SK-N-SH (cell line): ENCODE measurements at regions not wholly inside any gene's neighbourhood (a gene's known extent, or its start where the extent isn't known, plus 50 kb on each side); places are given as distances from the start of the nearest gene placed in this dataset.
A peak's percentile ranks its signal among the peaks of the same experiment; 100 is the strongest.

ENCODE experiments used
- CTCF ChIA-PET: fragments of 300-600, 350-600 bp; formaldehyde crosslinking; extraction: SDS; loops from one replicate; lab custom pipeline; 2021; lab: Yijun Ruan, JAX
- POLR2A ChIA-PET: fragments of 350-600 bp; sonication (Branson Sonifier 250); formaldehyde crosslinking; extraction: SDS; loops from one replicate; lab custom pipeline; 2020; ENCODE audit warnings: antibody characterized with exemption, inconsistent platforms; lab: Yijun Ruan, JAX
- DNase-seq: peaks from one replicate; pipeline ENCODE4 v3.0.0; 2012
- H2AFZ ChIP-seq: fragments of 200-600 bp; sonication (generic); 2 replicates; pipeline ENCODE4 v1.8.1; 2016; ENCODE audit warnings: antibody characterized with exemption, mild to moderate bottlenecking, low read depth
- H3F3A ChIP-seq: fragments of 200-600 bp; sonication (generic); replicated peaks from 2 replicates; pipeline ENCODE3; 2016; ENCODE audit warnings: antibody characterized with exemption, mild to moderate bottlenecking; ENCODE audit not compliant: insufficient read depth
- H3K27ac ChIP-seq, 2 experiments: fragments of 200-500 bp in 1 of 2; fragments of 200-600 bp in 1 of 2; sonication (Bioruptor generic) in 1 of 2; sonication (generic), shearing (Covaris generic) in 1 of 2; 2 replicates each; pipeline versions ENCODE4 v1.5.1 to v1.6.1; 2014 to 2016; ENCODE audit warnings: low read depth in 2 of 2, inconsistent platforms in 1 of 2, low read length in 1 of 2, mild to moderate bottlenecking in 1 of 2, mixed read lengths in 1 of 2
- H3K27me3 ChIP-seq: fragments of 200-600 bp; sonication (generic), shearing (Covaris generic); 2 replicates; pipeline ENCODE4 v1.6.1; 2016; ENCODE audit warnings: mixed run types; ENCODE audit not compliant: insufficient read depth
- H3K36me3 ChIP-seq, 2 experiments: fragments of 200-500 bp in 1 of 2; fragments of 200-600 bp in 1 of 2; sonication (Bioruptor generic) in 1 of 2; sonication (generic) in 1 of 2; replicated peaks in 1 of 2; 2 replicates each; pipeline versions ENCODE3 to v1.5.1; 2014 to 2016; ENCODE audit warnings: low read length in 1 of 2, mild to moderate bottlenecking in 1 of 2; ENCODE audit not compliant: insufficient read depth in 2 of 2, control insufficient read depth in 1 of 2
- H3K4me1 ChIP-seq, 2 experiments: fragments of 200-500 bp in 1 of 2; fragments of 200-600 bp in 1 of 2; sonication (Bioruptor generic) in 1 of 2; sonication (generic), shearing (Covaris generic) in 1 of 2; 2 replicates each; pipeline versions ENCODE4 v1.5.1 to v1.6.1; 2014 to 2016; ENCODE audit warnings: low read depth in 1 of 2, low read length in 1 of 2, mixed run types in 1 of 2; ENCODE audit not compliant: insufficient read depth in 2 of 2, control insufficient read depth in 1 of 2
- H3K4me2 ChIP-seq: fragments of 200-600 bp; sonication (generic), shearing (Covaris generic); 2 replicates; pipeline ENCODE4 v1.6.1; 2017; ENCODE audit warnings: mixed run types
- H3K4me3 ChIP-seq, 2 experiments: fragments of 200-500 bp in 1 of 2; fragments of 200-600 bp in 1 of 2; sonication (Bioruptor generic) in 1 of 2; sonication (generic), shearing (Covaris generic) in 1 of 2; 2 replicates each; pipeline versions ENCODE4 v1.5.1 to v1.8.1; 2014 to 2016; ENCODE audit warnings: low read depth in 2 of 2, inconsistent platforms in 1 of 2, low read length in 1 of 2, mild to moderate bottlenecking in 1 of 2, mixed read lengths in 1 of 2, moderate library complexity in 1 of 2
- H3K79me2 ChIP-seq: fragments of 200-600 bp; sonication (generic); 2 replicates; pipeline ENCODE4 v1.8.1; 2017; ENCODE audit warnings: mild to moderate bottlenecking; ENCODE audit not compliant: insufficient read depth
- H3K9ac ChIP-seq: fragments of 200-600 bp; sonication (generic); 2 replicates; pipeline ENCODE4 v1.6.1; 2017; ENCODE audit warnings: mixed run types
- H3K9me2 ChIP-seq: fragments of 200-600 bp; sonication (generic); 2 replicates; pipeline ENCODE4 v1.6.1; 2017; ENCODE audit warnings: mixed run types
- H3K9me3 ChIP-seq: fragments of 200-600 bp; sonication (generic); 2 replicates; pipeline ENCODE4 v1.6.1; 2017; ENCODE audit warnings: mixed run types, mild to moderate bottlenecking, moderate library complexity
- H4K20me1 ChIP-seq: fragments of 200-600 bp; sonication (generic); 2 replicates; pipeline ENCODE4 v1.6.1; 2017; ENCODE audit warnings: mild to moderate bottlenecking, mixed run types; ENCODE audit not compliant: insufficient read depth
- CHD2 ChIP-seq: fragments of 150-350 bp; IDR thresholded peaks from 2 replicates; pipeline ENCODE4 v1.6.1; 2018; ENCODE audit warnings: low read length; ENCODE audit not compliant: partially characterized antibody
- CTCF ChIP-seq: fragments of 200-600 bp; sonication (generic); IDR thresholded peaks from 2 replicates; pipeline ENCODE4 v1.6.1; 2017; ENCODE audit warnings: antibody characterized with exemption, mild to moderate bottlenecking, moderate library complexity
- ELF1 ChIP-seq: IDR thresholded peaks from 2 replicates; pipeline ENCODE4 v1.4.0; 2012
- EP300 ChIP-seq, 2 experiments: IDR thresholded peaks; 2 replicates each; pipeline versions ENCODE4 v1.4.0 to v1.6.1; 2012; ENCODE audit warnings: borderline replicate concordance in 1 of 2, low read depth in 1 of 2, low read length in 1 of 2
- FOSL2 ChIP-seq: IDR thresholded peaks from 2 replicates; pipeline ENCODE4 v1.4.0; 2012; ENCODE audit warnings: low read depth, mild to moderate bottlenecking, moderate library complexity, borderline replicate concordance
- FOXJ3 ChIP-seq: sonication (generic); formaldehyde crosslinking; IDR thresholded peaks from 2 replicates; pipeline ENCODE4 v1.5.1; 2020; ENCODE audit warnings: mild to moderate bottlenecking, missing genetic modification reagents
- FOXM1 ChIP-seq: IDR thresholded peaks from 2 replicates; pipeline ENCODE4 v1.4.0; 2012; ENCODE audit warnings: low read depth, mild to moderate bottlenecking
- GABPA ChIP-seq: IDR thresholded peaks from 2 replicates; pipeline ENCODE4 v1.4.0; 2012; ENCODE audit warnings: low read depth, mild to moderate bottlenecking
- GATA2 ChIP-seq: sonication (generic); formaldehyde crosslinking; IDR thresholded peaks from 2 replicates; pipeline ENCODE4 v1.5.0; 2020; ENCODE audit warnings: mild to moderate bottlenecking, missing genetic modification reagents
- JUND ChIP-seq: IDR thresholded peaks from 2 replicates; pipeline ENCODE4 v1.4.0; 2012
- MEF2A ChIP-seq: IDR thresholded peaks from 2 replicates; pipeline ENCODE4 v1.4.0; 2012; ENCODE audit warnings: low read depth, borderline replicate concordance
- MXI1 ChIP-seq: IDR thresholded peaks from 2 replicates; pipeline ENCODE4 v1.6.1; 2012; ENCODE audit warnings: mild to moderate bottlenecking, low read depth, low read length, improper control_type of control experiment
- RAD21 ChIP-seq: IDR thresholded peaks from 2 replicates; pipeline ENCODE4 v1.6.1; 2012; ENCODE audit warnings: mild to moderate bottlenecking, low read length
- RCOR1 ChIP-seq: fragments of 150-350 bp; IDR thresholded peaks from 2 replicates; pipeline ENCODE4 v1.6.1; 2017; ENCODE audit warnings: antibody characterized with exemption, low read length
- TCF12 ChIP-seq: IDR thresholded peaks from 2 replicates; pipeline ENCODE4 v1.4.0; 2012
- ZBTB33 ChIP-seq: IDR thresholded peaks from 2 replicates; pipeline ENCODE4 v1.4.0; 2012; ENCODE audit warnings: low read depth, borderline replicate concordance
- WGBS: methylation state at CpG from one replicate; pipeline ENCODE4 v1.1.6; 2017; ENCODE audit warnings: low lambda C conversion rate; 5-methylcytosine and 5-hydroxymethylcytosine counted together
- TF ChIP-seq, protein P1 (sequence below): IDR thresholded peaks from 2 replicates; pipeline ENCODE4; 2012
- TF ChIP-seq, protein P2 (sequence below): IDR thresholded peaks from 2 replicates; pipeline ENCODE4 v1.6.1; 2012; ENCODE audit warnings: mild to moderate bottlenecking, low read depth, low read length, moderate library complexity
- TF ChIP-seq, protein P3 (sequence below): fragments of 150-350 bp; IDR thresholded peaks from 2 replicates; pipeline ENCODE4 v1.6.1; 2017; ENCODE audit warnings: antibody characterized with exemption, low read length, low read depth, borderline replicate concordance
- TF ChIP-seq, protein P4 (sequence below): IDR thresholded peaks from 2 replicates; pipeline ENCODE4 v1.4.0; 2012; ENCODE audit warnings: low read depth
- TF ChIP-seq, protein P5 (sequence below): fragments of 150-350 bp; IDR thresholded peaks from 2 replicates; pipeline ENCODE4 v1.6.1; 2016; ENCODE audit warnings: mild to moderate bottlenecking, low read depth, low read length

DNA sequence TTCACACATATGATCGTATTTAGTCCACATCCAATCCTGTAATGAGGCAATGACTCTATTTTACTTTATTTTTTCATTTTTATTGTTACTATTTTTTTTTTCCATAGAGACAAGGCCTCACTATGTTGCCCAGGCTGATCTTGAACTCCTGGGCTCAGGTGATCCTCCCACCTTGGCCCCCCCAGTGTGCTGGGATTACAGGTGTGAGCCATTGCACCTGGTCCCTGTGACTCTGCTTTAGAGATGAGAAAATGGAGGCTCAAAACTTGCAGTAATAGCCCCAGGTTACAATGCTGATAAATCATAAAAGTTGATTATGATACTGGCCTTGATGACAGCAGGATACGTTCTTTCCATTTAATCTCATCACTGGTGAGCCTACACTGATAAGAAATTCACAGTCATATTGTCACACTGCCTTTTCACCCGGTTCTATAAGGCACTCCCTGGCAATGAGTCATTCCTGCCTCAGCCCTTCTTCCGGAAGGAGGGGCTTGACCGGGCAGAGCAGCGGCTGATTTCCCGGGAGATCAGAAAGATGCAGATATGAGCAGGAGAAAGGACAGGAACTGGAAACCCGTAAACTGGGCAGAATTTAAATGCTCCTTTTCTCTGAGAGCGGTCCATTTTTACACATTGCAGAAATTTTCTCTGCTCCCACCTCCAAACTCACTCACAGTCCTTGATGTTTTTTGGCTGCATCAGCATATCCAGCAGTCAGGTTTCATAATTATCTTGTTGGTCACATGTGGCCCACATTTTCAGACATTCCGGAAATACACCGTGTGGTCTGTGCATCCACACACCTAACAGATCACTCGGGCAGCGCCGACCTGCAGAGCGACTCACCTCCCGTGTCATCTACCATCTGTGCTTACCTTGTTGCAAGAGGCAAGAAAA is 616.4 kb downstream of the EFNB2 start:
- TF ChIP-seq, protein P1, sequence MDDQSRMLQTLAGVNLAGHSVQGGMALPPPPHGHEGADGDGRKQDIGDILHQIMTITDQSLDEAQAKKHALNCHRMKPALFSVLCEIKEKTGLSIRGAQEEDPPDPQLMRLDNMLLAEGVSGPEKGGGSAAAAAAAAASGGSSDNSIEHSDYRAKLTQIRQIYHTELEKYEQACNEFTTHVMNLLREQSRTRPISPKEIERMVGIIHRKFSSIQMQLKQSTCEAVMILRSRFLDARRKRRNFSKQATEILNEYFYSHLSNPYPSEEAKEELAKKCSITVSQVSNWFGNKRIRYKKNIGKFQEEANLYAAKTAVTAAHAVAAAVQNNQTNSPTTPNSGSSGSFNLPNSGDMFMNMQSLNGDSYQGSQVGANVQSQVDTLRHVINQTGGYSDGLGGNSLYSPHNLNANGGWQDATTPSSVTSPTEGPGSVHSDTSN, result no peak
- TF ChIP-seq ZBTB33, result no peak
- TF ChIP-seq JUND, result peak; percentile 77
- peak in 1 of 2 experiments; percentile 65; a peak in 2 of 4 replicates for TF ChIP-seq EP300 (IDR thresholded peaks at IDR 0.05; ENCODE audit: borderline replicate concordance in 1 of 2, low read depth in 1 of 2, low read length in 1 of 2)
- TF ChIP-seq CHD2, result peak; percentile 42
- TF ChIP-seq, protein P2, sequence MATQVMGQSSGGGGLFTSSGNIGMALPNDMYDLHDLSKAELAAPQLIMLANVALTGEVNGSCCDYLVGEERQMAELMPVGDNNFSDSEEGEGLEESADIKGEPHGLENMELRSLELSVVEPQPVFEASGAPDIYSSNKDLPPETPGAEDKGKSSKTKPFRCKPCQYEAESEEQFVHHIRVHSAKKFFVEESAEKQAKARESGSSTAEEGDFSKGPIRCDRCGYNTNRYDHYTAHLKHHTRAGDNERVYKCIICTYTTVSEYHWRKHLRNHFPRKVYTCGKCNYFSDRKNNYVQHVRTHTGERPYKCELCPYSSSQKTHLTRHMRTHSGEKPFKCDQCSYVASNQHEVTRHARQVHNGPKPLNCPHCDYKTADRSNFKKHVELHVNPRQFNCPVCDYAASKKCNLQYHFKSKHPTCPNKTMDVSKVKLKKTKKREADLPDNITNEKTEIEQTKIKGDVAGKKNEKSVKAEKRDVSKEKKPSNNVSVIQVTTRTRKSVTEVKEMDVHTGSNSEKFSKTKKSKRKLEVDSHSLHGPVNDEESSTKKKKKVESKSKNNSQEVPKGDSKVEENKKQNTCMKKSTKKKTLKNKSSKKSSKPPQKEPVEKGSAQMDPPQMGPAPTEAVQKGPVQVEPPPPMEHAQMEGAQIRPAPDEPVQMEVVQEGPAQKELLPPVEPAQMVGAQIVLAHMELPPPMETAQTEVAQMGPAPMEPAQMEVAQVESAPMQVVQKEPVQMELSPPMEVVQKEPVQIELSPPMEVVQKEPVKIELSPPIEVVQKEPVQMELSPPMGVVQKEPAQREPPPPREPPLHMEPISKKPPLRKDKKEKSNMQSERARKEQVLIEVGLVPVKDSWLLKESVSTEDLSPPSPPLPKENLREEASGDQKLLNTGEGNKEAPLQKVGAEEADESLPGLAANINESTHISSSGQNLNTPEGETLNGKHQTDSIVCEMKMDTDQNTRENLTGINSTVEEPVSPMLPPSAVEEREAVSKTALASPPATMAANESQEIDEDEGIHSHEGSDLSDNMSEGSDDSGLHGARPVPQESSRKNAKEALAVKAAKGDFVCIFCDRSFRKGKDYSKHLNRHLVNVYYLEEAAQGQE, result no peak
- TF ChIP-seq ELF1, result peak; percentile 63
- no peak for TF ChIP-seq FOXM1
- peak; percentile 79 for TF ChIP-seq FOXJ3 (CRISPR knock-in tag)
- no peak for TF ChIP-seq CTCF
- peak; percentile 80; the same call in 1 of the 2 replicates for TF ChIP-seq RCOR1
- TF ChIP-seq, protein P3, sequence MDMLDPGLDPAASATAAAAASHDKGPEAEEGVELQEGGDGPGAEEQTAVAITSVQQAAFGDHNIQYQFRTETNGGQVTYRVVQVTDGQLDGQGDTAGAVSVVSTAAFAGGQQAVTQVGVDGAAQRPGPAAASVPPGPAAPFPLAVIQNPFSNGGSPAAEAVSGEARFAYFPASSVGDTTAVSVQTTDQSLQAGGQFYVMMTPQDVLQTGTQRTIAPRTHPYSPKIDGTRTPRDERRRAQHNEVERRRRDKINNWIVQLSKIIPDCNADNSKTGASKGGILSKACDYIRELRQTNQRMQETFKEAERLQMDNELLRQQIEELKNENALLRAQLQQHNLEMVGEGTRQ, result no peak
- peak; percentile 51 for TF ChIP-seq TCF12
- TF ChIP-seq, protein P4, sequence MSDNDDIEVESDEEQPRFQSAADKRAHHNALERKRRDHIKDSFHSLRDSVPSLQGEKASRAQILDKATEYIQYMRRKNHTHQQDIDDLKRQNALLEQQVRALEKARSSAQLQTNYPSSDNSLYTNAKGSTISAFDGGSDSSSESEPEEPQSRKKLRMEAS, result no peak
- peak; percentile 34; the same call in 1 of the 2 replicates for TF ChIP-seq RAD21
- TF ChIP-seq GABPA, result peak; percentile 57
- TF ChIP-seq MEF2A, result no peak
- TF ChIP-seq, protein P5, sequence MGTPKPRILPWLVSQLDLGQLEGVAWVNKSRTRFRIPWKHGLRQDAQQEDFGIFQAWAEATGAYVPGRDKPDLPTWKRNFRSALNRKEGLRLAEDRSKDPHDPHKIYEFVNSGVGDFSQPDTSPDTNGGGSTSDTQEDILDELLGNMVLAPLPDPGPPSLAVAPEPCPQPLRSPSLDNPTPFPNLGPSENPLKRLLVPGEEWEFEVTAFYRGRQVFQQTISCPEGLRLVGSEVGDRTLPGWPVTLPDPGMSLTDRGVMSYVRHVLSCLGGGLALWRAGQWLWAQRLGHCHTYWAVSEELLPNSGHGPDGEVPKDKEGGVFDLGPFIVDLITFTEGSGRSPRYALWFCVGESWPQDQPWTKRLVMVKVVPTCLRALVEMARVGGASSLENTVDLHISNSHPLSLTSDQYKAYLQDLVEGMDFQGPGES, result no peak
- no peak for TF ChIP-seq MXI1
- TF ChIP-seq FOSL2, result peak; percentile 84
- peak; percentile 92 for TF ChIP-seq GATA2 (CRISPR knock-in tag)
- Histone ChIP-seq H3K79me2 (no peaks in the 10 kb centered on the region), H3K9me2 (no peaks in the 10 kb centered on the region), H3F3A (no peaks in the 10 kb centered on the region), H3K27ac (peak overlapping the region; percentile 30 to 84; a peak in 2 of 4 replicates), H3K36me3 (no peaks in the 10 kb centered on the region), H2AFZ (peak overlapping the region; percentile 45), H3K4me2 (peak overlapping the region; percentile 64), H4K20me1 (no peaks in the 10 kb centered on the region), H3K4me1 (peaks cover 0 to 6% of the 10 kb centered on the region in 2 experiments; a peak in 2 of 4 replicates), H3K9ac (no peak overlapping the region), H3K4me3 (peak overlapping the region in 1 of 2 experiments; percentile 33; a peak in 2 of 4 replicates), H3K9me3 (no peaks in the 10 kb centered on the region), H3K27me3 (no peaks in the 10 kb centered on the region)
- ChIA-PET CTCF (no interaction called here), POLR2A (no interaction called here)
- DNase-seq, result peak; percentile 71
- 22% methylated on average over 16 of the region's 16 CpGs for WGBS
